Trophoblast cell (in vitro differentiated cells and primary cell): ENCODE measurements at regions not wholly inside any gene's neighbourhood (a gene's known extent, or its start where the extent isn't known, plus 50 kb on each side); places are given as distances from the start of the nearest gene placed in this dataset.

Experiments used
- DNase-seq, 2 donors: peaks; one replicate each; pipeline ENCODE4 v3.0.0-alpha.2; 2016
- H2AFZ ChIP-seq: 2 replicates; pipeline ENCODE4 v1.6.1; 2013; ENCODE audit warnings: low read length, moderate library complexity, mild to moderate bottlenecking; ENCODE audit not compliant: insufficient read depth, poor library complexity
- H2AK5ac ChIP-seq: 2 replicates; pipeline ENCODE4 v1.6.1; 2013; ENCODE audit warnings: mild to moderate bottlenecking, low read length
- H2BK120ac ChIP-seq: 2 replicates; pipeline ENCODE4 v1.6.1; 2013; ENCODE audit warnings: low read length, mild to moderate bottlenecking, moderate library complexity; ENCODE audit not compliant: insufficient read depth, poor library complexity
- H2BK12ac ChIP-seq: 2 replicates; pipeline ENCODE4 v1.6.1; 2013; ENCODE audit warnings: mild to moderate bottlenecking, low read length, moderate library complexity
- H2BK5ac ChIP-seq: 2 replicates; pipeline ENCODE4 v1.6.1; 2013; ENCODE audit warnings: low read length, low read depth, moderate library complexity, mild to moderate bottlenecking; ENCODE audit not compliant: poor library complexity
- H3K14ac ChIP-seq: 2 replicates; pipeline ENCODE4 v1.6.1; 2013; ENCODE audit warnings: mild to moderate bottlenecking, low read length
- H3K18ac ChIP-seq: 2 replicates; pipeline ENCODE4 v1.6.1; 2013; ENCODE audit warnings: mild to moderate bottlenecking, low read length
- H3K23ac ChIP-seq: 2 replicates; pipeline ENCODE4 v1.6.1; 2013; ENCODE audit warnings: low read length
- H3K27ac ChIP-seq: 2 replicates; pipeline ENCODE4 v1.5.1; 2013; ENCODE audit warnings: low read depth, mild to moderate bottlenecking, inconsistent platforms, low read length, moderate library complexity
- H3K27me3 ChIP-seq: 2 replicates; pipeline ENCODE4 v1.6.1; 2013; ENCODE audit warnings: inconsistent platforms, mild to moderate bottlenecking, low read length, moderate library complexity; ENCODE audit not compliant: insufficient read depth
- H3K36me3 ChIP-seq, 2 experiments: 1 replicate in 1 of 2; 2 replicates in 1 of 2; pipeline ENCODE4 v1.6.1; 2013; ENCODE audit warnings: low read length in 2 of 2, mild to moderate bottlenecking in 2 of 2, moderate library complexity in 1 of 2; ENCODE audit not compliant: insufficient read depth in 2 of 2, control insufficient read depth in 1 of 2
- H3K4ac ChIP-seq: 2 replicates; pipeline ENCODE4 v1.6.1; 2013; ENCODE audit warnings: low read depth, mild to moderate bottlenecking, low read length, moderate library complexity
- H3K4me1 ChIP-seq, 2 experiments: 1 replicate in 1 of 2; 2 replicates in 1 of 2; pipeline ENCODE4 v1.6.1; 2013; ENCODE audit warnings: low read length in 2 of 2, mild to moderate bottlenecking in 2 of 2, moderate library complexity in 1 of 2; ENCODE audit not compliant: insufficient read depth in 2 of 2, control insufficient read depth in 1 of 2
- H3K4me2 ChIP-seq: 2 replicates; pipeline ENCODE4 v1.6.1; 2013; ENCODE audit warnings: inconsistent platforms, mild to moderate bottlenecking, low read length, moderate library complexity
- H3K4me3 ChIP-seq: 2 replicates; pipeline ENCODE4 v1.5.1; 2013; ENCODE audit warnings: mild to moderate bottlenecking, low read depth, low read length, inconsistent platforms
- H3K79me1 ChIP-seq: one replicate; pipeline ENCODE4 v1.6.1; 2013; ENCODE audit warnings: low read length
- H3K79me2 ChIP-seq: 2 replicates; pipeline ENCODE4 v1.6.1; 2013; ENCODE audit warnings: low read length, mild to moderate bottlenecking; ENCODE audit not compliant: control insufficient read depth, insufficient read depth, poor library complexity
- H3K9ac ChIP-seq: 2 replicates; pipeline ENCODE4 v1.6.1; 2013; ENCODE audit warnings: mild to moderate bottlenecking, low read length
- H3K9me3 ChIP-seq: 2 replicates; pipeline ENCODE4 v1.6.1; 2013; ENCODE audit warnings: low read depth, mild to moderate bottlenecking, control low read depth, inconsistent platforms, low read length; ENCODE audit not compliant: insufficient read depth
- H4K12ac ChIP-seq: 2 replicates; pipeline ENCODE4 v1.6.1; 2013; ENCODE audit warnings: low read depth, mild to moderate bottlenecking, low read length, moderate library complexity
- H4K8ac ChIP-seq: 2 replicates; pipeline ENCODE4 v1.6.1; 2013; ENCODE audit warnings: low read depth, mild to moderate bottlenecking, low read length, moderate library complexity
- H4K91ac ChIP-seq: one replicate; pipeline ENCODE4 v1.6.1; 2013; ENCODE audit warnings: low read depth, mild to moderate bottlenecking, low read length, moderate library complexity
- WGBS: extraction: QIAGEN DNeasy Blood & Tissue Kit; methylation state at CpG from one replicate; pipeline ENCODE4 v1.1.7; 2013; ENCODE audit warnings: missing lambda C conversion rate; ENCODE audit not compliant: insufficient read length, insufficient coverage; ENCODE audit errors: extremely low coverage; 5-methylcytosine and 5-hydroxymethylcytosine counted together

- Histone ChIP-seq H4K91ac (no peak overlapping the region), H3K4me1 (peaks cover 10 to 15% of the 10 kb centered on the region in 2 experiments), H3K23ac (no peak overlapping the region), H3K36me3 (no peaks in the 10 kb centered on the region), H2BK12ac (no peak overlapping the region), H4K8ac (no peak overlapping the region), H3K9ac (no peak overlapping the region), H2BK120ac (no peak overlapping the region), H3K18ac (no peak overlapping the region), H2AFZ (no peak overlapping the region), H4K12ac (no peak overlapping the region), H2AK5ac (no peak overlapping the region), H2BK5ac (no peak overlapping the region), H3K4me2 (no peak overlapping the region), H3K9me3 (no peaks in the 10 kb centered on the region), H3K27ac (no peak overlapping the region), H3K4ac (no peak overlapping the region), H3K79me1 (peaks cover 10% of the 10 kb centered on the region), H3K27me3 (no peaks in the 10 kb centered on the region), H3K4me3 (no peak overlapping the region), H3K79me2 (no peaks in the 10 kb centered on the region), H3K14ac (no peak overlapping the region)
- no peak for DNase-seq
- no CpG with 5 or more reads among the region's 2 CpGs for WGBS
These were observed 165.6 kb downstream of the EFNB2 start for GRCh38 chr13:106369858-106370257.

DNA sequence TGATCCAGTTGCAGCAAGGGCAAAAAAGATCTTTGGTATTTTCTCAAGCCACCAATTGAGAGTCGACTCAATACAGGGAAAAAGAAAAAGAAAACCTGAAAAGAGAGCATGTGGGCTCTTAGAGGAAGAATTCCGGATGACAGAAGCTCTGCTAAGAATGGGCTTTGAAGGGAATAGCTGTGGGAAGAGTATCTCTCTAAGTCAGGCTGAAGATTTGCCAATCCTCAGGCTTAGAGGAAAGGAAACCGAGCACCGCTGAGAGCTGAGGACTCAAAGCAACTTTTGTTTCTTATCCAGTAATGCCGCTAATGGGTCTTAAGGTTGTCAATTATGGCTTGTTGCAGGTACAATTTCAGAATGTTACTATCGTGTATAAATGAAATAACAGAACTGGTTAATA lies 166.4 kb downstream of the EFNB2 start:
- Histone ChIP-seq H2AK5ac (no peak overlapping the region), H3K23ac (no peak overlapping the region), H3K14ac (no peak overlapping the region), H3K4ac (no peak overlapping the region), H3K9ac (no peak overlapping the region), H2BK5ac (no peak overlapping the region), H3K18ac (no peak overlapping the region), H3K79me2 (no peaks in the 10 kb centered on the region), H3K27ac (no peak overlapping the region), H4K12ac (no peak overlapping the region), H4K91ac (no peak overlapping the region), H3K79me1 (peaks cover 5% of the 10 kb centered on the region), H3K9me3 (no peaks in the 10 kb centered on the region), H3K36me3 (no peaks in the 10 kb centered on the region), H2BK120ac (no peak overlapping the region), H4K8ac (no peak overlapping the region), H3K4me1 (peaks cover 6 to 11% of the 10 kb centered on the region in 2 experiments), H3K4me3 (no peak overlapping the region), H3K27me3 (no peaks in the 10 kb centered on the region), H2AFZ (no peak overlapping the region), H2BK12ac (no peak overlapping the region), H3K4me2 (no peak overlapping the region)
- WGBS: no CpG with 5 or more reads among the region's 6 CpGs
- DNase-seq: no peak

- Histone ChIP-seq H2BK120ac (no peak overlapping the region), H2AK5ac (no peak overlapping the region), H3K27ac (no peak overlapping the region), H3K36me3 (no peaks in the 10 kb centered on the region), H2AFZ (no peak overlapping the region), H3K9ac (no peak overlapping the region), H4K91ac (no peak overlapping the region), H2BK12ac (no peak overlapping the region), H3K23ac (no peak overlapping the region), H3K4me1 (peaks cover 0 to 3% of the 10 kb centered on the region in 2 experiments), H3K4me2 (no peak overlapping the region), H3K79me1 (no peaks in the 10 kb centered on the region), H4K8ac (no peak overlapping the region), H3K4ac (no peak overlapping the region), H2BK5ac (no peak overlapping the region), H3K9me3 (no peaks in the 10 kb centered on the region), H3K4me3 (no peak overlapping the region), H3K27me3 (no peaks in the 10 kb centered on the region), H3K14ac (no peak overlapping the region), H3K18ac (no peak overlapping the region), H4K12ac (no peak overlapping the region), H3K79me2 (no peaks in the 10 kb centered on the region)
- DNase-seq: no peak
- WGBS: no CpG with 5 or more reads among the region's 3 CpGs
These were observed 168.0 kb downstream of the EFNB2 start for GRCh38 chr13:106367361-106367971.

- Histone ChIP-seq H3K79me1 (no peaks in the 10 kb centered on the region), H3K23ac (no peak overlapping the region), H2AK5ac (no peak overlapping the region), H3K4me1 (peaks cover 0 to 1% of the 10 kb centered on the region in 2 experiments), H3K18ac (no peak overlapping the region), H2BK12ac (no peak overlapping the region), H4K91ac (no peak overlapping the region), H3K9ac (no peak overlapping the region), H2BK5ac (no peak overlapping the region), H3K36me3 (no peaks in the 10 kb centered on the region), H4K12ac (no peak overlapping the region), H3K27me3 (no peaks in the 10 kb centered on the region), H3K14ac (no peak overlapping the region), H4K8ac (no peak overlapping the region), H2BK120ac (no peak overlapping the region), H3K27ac (no peak overlapping the region), H3K9me3 (no peaks in the 10 kb centered on the region), H3K79me2 (no peaks in the 10 kb centered on the region), H3K4me3 (no peak overlapping the region), H2AFZ (no peak overlapping the region), H3K4ac (no peak overlapping the region), H3K4me2 (no peak overlapping the region)
- WGBS: no CpG with 5 or more reads among the region's 5 CpGs
- no peak for DNase-seq
These were observed 172.8 kb downstream of the EFNB2 start for GRCh38 chr13:106362707-106363106.
